A673 (cell line): ENCODE measurements at regions not wholly inside any gene's neighbourhood (a gene's known extent, or its start where the extent isn't known, plus 50 kb on each side); places are given as distances from the start of the nearest gene placed in this dataset.

Experiments
- BruUV-seq: library from RNA; stranded (reverse); fragments of 400-500 nt; replicated peaks from 2 replicates; lab custom pipeline; 2021; lab: Mats Ljungman, UMichigan
- CTCF ChIA-PET: fragments of 300-600 bp; sonication (Branson Sonifier 250); formaldehyde crosslinking; loops from one replicate; lab custom pipeline; 2022; ENCODE audit warnings: antibody characterized with exemption; lab: Charles Lee
- POLR2A ChIA-PET: fragments of 300-600 bp; sonication (Branson Sonifier 250); formaldehyde crosslinking; loops from one replicate; lab custom pipeline; 2022; ENCODE audit warnings: antibody characterized with exemption; ENCODE audit not compliant: low non-redundant PET; lab: Charles Lee
- DNase-seq: peaks from one replicate; pipeline ENCODE4 v3.0.0-alpha.2; 2015; ENCODE audit warnings: low spot score
- H3K27ac ChIP-seq: fragments of 200-600 bp; sonication (generic); 2 replicates; pipeline ENCODE4 v1.5.1; 2016; ENCODE audit warnings: mixed run types, low read depth, mild to moderate bottlenecking, mixed read lengths, antibody characterized with exemption, low read length; ENCODE audit not compliant: poor library complexity, severe bottlenecking
- H3K27me3 ChIP-seq: fragments of 200-600 bp; sonication (generic); replicated peaks from 2 replicates; pipeline ENCODE4 v1.6.1; 2017; ENCODE audit warnings: mixed run types, low read depth, mild to moderate bottlenecking, mixed read lengths, antibody characterized with exemption, low read length; ENCODE audit not compliant: insufficient read depth, poor library complexity
- H3K36me3 ChIP-seq: fragments of 200-600 bp; sonication (generic); 2 replicates; pipeline ENCODE4 v1.6.1; 2016; ENCODE audit warnings: mixed run types, mild to moderate bottlenecking, mixed read lengths, antibody characterized with exemption, low read length; ENCODE audit not compliant: insufficient read depth, poor library complexity, severe bottlenecking
- H3K4me1 ChIP-seq: fragments of 200-600 bp; sonication (generic); 2 replicates; pipeline ENCODE4 v1.6.1; 2017; ENCODE audit warnings: mixed run types, mild to moderate bottlenecking, mixed read lengths, antibody characterized with exemption, low read length; ENCODE audit not compliant: insufficient read depth, poor library complexity, severe bottlenecking
- H3K4me3 ChIP-seq: fragments of 200-600 bp; sonication (generic); 2 replicates; pipeline ENCODE4 v1.5.1; 2016; ENCODE audit warnings: low read depth, mixed run types, mild to moderate bottlenecking, mixed read lengths, low read length; ENCODE audit not compliant: poor library complexity, severe bottlenecking
- H3K9me3 ChIP-seq: fragments of 200-600 bp; sonication (generic); 2 replicates; pipeline ENCODE4 v1.6.1; 2016; ENCODE audit warnings: mixed run types, low read depth, mild to moderate bottlenecking, mixed read lengths, antibody characterized with exemption, low read length; ENCODE audit not compliant: poor library complexity, severe bottlenecking
- EZH2 ChIP-seq: fragments of 200-600 bp; sonication (generic); IDR thresholded peaks from 2 replicates; pipeline ENCODE4 v1.6.1; 2017; ENCODE audit warnings: borderline replicate concordance, low read depth, mild to moderate bottlenecking, mixed read lengths, antibody characterized with exemption, low read length; ENCODE audit not compliant: poor library complexity, severe bottlenecking
- intact Hi-C: fragments of 100-400 bp; cut with micrococcal nuclease; formaldehyde crosslinking; loops from one replicate; pipeline ENCODE4 v1.10.0; 2022; ENCODE audit not compliant: unreplicated experiment
- TF ChIP-seq, protein P1 (sequence below): fragments of 300-800, 200-600 bp; sonication (generic); conservative IDR thresholded peaks from 2 replicates; pipeline ENCODE4 v1.5.1; 2017; ENCODE audit warnings: low read depth, mild to moderate bottlenecking, antibody characterized with exemption, low read length, moderate library complexity, mixed read lengths

DNA sequence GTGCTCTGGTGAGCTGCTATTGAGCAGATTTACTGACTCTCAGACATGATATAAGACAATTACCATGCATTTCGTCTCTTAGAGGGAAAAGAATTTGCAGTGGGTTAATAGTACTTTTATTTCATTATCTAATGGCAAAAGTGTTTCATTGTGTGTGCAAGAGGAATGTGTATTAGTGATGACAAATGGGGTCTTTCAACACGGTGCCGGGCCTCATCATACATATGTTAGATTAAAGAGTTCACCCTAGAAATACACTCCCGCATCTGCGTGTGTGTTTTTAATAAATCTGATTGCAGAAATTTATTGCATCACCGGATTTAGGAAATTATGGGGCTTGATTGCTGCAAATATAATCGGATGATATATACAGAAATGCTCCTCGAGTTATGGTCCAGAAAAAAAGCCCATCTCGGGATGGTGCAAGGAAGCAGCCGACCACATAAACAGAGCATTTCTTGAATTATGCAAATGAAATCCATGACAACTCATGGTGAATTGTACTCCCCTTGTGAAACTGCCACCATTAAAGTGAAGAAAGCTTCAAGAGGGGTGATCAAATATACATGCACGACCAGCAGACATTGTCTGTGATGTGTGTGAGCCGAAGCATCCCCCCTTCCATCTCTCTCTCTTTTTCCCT lies 156.0 kb downstream of the PHETA1 start:
- H3K4me3 ChIP-seq = no peak overlapping the region
- no peak for DNase-seq
- peaks cover 11% of the 10 kb centered on the region for H3K27me3 ChIP-seq
- ChIA-PET POLR2A (no interaction called here), CTCF (no interaction called here)
- no peaks in the 10 kb centered on the region for H3K4me1 ChIP-seq
- H3K27ac ChIP-seq = no peak overlapping the region
- no peaks in the 10 kb centered on the region for H3K36me3 ChIP-seq
- intact Hi-C loops = no loop called here
- TF ChIP-seq, protein P1, sequence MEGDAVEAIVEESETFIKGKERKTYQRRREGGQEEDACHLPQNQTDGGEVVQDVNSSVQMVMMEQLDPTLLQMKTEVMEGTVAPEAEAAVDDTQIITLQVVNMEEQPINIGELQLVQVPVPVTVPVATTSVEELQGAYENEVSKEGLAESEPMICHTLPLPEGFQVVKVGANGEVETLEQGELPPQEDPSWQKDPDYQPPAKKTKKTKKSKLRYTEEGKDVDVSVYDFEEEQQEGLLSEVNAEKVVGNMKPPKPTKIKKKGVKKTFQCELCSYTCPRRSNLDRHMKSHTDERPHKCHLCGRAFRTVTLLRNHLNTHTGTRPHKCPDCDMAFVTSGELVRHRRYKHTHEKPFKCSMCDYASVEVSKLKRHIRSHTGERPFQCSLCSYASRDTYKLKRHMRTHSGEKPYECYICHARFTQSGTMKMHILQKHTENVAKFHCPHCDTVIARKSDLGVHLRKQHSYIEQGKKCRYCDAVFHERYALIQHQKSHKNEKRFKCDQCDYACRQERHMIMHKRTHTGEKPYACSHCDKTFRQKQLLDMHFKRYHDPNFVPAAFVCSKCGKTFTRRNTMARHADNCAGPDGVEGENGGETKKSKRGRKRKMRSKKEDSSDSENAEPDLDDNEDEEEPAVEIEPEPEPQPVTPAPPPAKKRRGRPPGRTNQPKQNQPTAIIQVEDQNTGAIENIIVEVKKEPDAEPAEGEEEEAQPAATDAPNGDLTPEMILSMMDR = no peak
- no peak for TF ChIP-seq EZH2
- H3K9me3 ChIP-seq = no peaks in the 10 kb centered on the region
- no TSS peak for BruUV-seq

DNA sequence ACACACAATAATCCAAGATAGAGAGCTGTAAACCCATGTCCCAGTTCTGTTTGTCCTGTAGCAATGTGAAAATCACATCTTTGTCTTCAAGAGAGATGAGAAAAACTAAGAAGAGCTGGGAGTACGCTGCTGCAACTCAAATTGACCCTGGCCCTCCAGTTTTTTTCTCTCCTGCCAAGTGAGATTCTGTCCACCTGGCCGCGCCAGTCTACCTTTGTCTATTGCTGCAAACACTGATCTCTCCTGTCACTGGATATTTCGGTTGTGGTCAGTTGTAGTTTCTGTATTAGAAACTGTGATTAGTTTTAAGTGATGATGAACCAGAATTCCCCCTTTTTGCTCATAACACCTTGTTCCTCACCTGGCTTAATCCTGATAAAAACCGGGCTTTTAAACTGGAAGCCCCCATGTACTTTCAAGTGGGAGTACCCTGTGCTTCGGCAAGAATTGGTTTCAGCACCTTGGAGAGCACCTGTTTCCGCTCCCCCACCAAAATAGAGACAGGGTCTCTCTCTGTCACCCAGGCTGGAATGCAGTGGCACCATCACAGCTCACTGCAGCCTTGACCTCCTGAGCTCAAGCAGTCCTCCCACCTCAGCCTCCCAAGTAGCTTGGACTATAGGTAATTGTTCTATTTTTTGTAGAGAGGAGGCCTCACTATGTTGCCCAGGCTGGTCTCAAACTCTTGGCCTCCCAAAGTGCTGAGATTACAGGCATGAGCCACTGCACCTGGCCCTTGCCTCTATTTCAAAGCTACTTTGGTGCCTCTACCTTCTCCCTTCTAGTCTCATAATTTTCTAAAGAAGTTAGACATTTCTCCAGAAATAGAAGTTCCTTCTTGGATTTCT lies 156.8 kb downstream of the PHETA1 start:
- H3K4me1 ChIP-seq = no peaks in the 10 kb centered on the region
- POLR2A ChIA-PET = no interaction called here
- H3K36me3 ChIP-seq = no peaks in the 10 kb centered on the region
- CTCF ChIA-PET = no interaction called here
- H3K27ac ChIP-seq = no peak overlapping the region
- peaks cover 14% of the 10 kb centered on the region for H3K27me3 ChIP-seq
- TF ChIP-seq, protein P1 = no peak
- no peak for TF ChIP-seq EZH2
- intact Hi-C loops = no loop called here
- no TSS peak for BruUV-seq
- H3K4me3 ChIP-seq = no peak overlapping the region
- no peaks in the 10 kb centered on the region for H3K9me3 ChIP-seq
- DNase-seq = peak; percentile 21

DNA sequence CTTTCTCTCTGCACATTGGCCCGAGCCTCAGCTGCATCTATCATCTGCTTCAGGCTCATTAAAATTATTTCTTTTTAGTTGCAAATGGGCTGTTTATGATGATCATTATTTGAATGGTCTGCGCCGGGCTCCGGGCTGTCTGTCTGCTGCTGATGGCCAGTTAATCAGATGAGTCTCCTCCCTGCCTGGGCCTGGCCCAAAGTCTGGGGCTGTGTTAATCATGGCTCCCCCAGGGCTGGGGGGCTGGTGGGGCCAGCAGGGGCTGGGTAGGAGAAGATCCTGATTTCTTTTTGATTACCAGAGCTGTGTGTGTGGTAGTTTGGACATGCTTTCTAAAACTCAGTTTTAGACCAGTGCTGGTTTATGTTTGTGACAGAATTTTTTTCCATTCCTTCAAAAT lies 159.1 kb downstream of the PHETA1 start:
- CTCF ChIA-PET = no interaction called here
- TF ChIP-seq, protein P1 = no peak
- no peak for TF ChIP-seq EZH2
- POLR2A ChIA-PET = no interaction called here
- intact Hi-C loops = no loop called here
- Histone ChIP-seq H3K4me3 (no peak overlapping the region), H3K36me3 (no peaks in the 10 kb centered on the region), H3K9me3 (no peaks in the 10 kb centered on the region), H3K4me1 (no peaks in the 10 kb centered on the region), H3K27ac (no peak overlapping the region), H3K27me3 (peaks cover 14% of the 10 kb centered on the region)
- no TSS peak for BruUV-seq
- DNase-seq = no peak
